Cerebellar cortex (tissue), 1 donor: ENCODE measurements at regions not wholly inside any gene's neighbourhood (a gene's known extent, or its start where the extent isn't known, plus 50 kb on each side); places are given as distances from the start of the nearest gene placed in this dataset.

ENCODE experiments used
- DNase-seq: peaks from one replicate; pipeline ENCODE4 v3.0.0-alpha.2; 2015; ENCODE audit warnings: low spot score

DNA sequence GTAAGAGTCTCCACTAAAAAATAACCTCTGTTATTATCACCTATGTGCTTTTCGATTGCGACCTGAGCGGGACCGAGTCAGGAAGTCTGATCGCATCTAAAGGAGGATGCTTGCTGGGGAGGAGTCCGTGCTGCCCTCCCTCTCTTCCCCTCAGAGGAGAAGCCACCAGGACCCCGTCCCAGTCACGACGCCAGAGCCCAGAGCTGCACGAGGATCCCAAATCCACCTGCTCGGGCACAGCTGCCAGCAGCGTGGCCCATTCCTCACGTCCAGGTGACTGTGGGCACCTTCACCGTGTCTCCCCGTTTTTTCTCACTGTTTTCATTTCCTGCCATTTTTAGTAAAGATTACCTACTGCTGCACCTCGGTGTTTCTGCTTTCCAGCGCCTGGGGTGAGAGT, 390.3 kb downstream of the BRD1 start:
- no peak for DNase-seq

DNA sequence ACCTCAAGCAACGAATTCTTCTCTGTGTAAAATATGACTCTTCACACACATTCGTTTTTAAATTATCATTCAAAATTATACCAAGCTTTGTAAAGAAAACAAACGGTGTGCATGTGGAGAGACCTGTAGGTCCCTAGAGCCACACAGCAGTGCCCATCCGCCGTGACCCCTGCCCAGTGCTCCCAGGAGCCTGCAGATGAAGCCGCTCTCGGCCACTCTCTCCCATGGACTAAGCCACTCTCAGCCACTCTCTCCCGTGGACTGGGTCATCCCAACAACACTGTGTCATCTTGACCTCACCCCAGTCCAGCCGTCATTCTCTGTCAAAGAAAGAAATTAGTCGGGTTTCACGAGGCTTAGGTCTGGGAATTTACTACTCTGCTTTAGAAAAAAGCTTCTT, 391.6 kb downstream of the BRD1 start:
- DNase-seq: no peak

DNA sequence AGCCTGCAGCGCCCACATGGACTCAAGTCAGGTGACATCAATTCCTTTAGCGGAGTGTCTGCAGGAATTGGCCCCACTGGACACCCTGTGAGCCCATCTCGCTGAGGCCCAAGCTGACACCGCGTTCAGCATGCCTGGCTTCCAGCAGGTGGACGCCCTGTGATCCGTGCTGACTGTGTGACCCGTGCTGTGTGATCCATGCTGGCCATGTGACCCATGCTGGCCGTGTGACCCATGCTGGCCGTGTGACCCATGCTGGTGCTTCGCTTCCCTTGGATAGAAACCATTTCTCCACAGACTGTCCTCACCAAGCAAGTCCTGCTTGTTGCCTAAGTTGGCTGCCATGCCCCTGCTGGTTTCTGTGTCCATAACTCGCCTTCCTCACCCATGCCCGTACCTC, 392.1 kb downstream of the BRD1 start:
- no peak for DNase-seq

DNA sequence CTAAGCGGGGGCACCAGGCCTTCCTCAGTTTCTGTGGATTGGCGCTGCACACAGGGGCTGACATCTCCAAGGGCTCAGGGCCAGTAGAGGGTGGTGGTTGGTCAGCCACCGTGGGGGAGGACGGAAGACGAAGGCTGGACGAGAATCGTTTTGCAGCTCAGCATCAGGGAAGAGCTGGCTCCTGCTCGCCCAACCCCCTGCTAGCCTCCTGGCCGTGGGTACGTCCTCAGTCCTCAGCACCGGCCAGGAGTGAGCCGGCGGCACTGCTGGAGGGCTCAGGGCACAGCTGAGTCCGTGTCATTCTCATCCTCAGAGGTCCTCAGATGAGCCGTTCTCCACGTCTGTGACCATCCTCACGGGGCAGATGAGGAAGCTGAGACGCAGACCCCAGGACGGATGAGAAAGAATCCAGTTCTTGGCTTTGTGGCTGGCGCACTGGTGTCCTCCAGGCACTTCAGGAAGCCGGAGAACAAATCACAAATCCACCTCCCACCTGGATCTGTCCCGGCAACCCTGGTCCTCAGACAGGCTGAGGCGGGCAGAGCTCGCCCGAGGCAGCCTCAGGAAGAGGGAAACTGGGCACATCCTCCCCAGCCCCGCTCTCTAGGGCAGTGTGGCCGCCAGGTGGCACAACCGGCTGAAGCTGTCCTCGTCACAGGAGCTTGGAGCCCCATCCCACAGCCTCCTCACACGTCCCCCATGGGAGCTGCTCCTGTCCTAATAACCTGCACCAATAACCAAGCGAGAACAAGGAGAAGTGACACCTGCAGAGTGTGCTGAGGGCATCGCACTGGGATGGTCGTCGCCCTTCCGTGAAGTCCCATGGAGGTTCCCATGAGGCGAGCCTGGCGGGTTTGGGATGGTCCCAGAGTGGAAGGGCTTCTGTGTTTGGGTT, 393.7 kb downstream of the BRD1 start:
- DNase-seq: no peak

DNA sequence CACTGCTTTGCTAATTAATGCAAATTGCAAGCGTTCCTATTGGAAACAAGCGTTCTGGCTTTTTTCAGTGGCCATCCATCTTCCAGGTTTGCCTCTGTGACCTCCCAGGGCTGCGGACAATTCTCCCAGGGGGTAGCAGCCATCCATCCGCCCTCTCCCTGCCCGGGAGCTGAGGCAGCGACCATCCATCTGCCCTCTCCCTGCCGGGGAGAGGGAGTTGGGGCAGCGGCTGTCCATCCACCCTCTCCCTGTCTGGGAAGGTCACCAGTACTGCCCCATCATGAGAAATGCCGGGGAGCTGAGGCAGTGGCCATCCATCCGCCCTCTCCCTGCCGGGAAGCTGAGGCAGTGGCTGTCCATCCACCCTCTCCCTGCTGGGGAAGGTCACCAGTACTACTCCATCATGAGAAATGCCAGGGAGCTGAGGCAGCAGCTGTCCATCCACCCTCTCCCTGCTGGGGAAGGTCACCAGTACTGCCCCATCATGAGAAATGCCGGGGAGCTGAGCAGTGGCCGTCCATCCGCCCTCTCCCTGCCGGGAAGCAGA, 394.7 kb downstream of the BRD1 start:
- DNase-seq: no peak

DNA sequence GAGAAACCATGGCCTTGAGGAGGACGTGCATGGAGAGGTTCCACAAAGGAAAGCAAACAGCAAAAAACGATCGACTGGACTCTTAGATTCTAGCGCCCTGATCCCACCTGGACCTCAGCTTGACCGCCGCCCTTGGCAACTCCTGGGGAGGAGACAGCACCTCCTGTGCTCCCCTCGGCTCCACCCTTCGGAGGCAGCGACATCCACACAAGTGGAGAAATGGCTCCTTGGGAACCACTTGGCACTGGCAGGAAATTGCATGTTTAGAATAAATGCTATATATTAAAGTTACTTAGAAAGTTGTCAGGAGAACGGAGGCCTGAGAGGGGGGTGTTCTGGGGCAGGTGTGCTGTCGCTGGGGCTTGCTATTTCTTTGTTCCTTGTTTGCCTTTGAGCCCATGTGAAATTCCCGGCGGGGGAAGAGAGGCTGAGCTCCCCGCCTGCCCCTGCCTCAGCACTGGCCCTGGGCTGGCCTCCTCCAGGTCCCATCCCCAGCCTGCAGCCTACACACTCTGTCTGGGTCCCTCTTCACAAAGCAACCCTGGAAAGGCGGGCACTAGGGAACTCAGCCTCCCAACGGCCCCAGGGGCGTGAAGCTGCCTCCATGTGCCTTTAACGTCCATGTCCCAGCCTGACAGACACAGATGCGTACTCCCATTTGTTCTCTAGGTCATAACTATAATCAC, 395.3 kb downstream of the BRD1 start:
- DNase-seq: no peak

DNA sequence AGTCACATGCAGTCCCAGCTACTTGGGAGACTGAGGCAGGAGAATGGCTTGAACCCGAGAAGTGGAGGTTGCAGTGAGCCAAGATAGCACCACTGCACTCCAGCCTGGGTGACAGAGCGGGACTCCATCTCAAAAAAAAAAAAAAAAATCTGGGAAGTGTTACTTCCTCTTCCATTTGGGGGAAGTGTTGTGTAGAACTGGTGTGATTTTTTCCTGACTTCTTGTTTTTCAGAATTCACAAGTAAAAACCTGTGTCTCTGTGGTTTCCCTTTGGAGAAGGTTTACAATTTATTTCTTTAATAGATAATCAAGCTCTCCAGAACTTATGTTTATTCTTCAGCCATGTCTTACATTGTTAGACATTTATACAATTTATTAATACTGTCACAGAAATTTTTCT, 396.1 kb downstream of the BRD1 start:
- DNase-seq: no peak

DNA sequence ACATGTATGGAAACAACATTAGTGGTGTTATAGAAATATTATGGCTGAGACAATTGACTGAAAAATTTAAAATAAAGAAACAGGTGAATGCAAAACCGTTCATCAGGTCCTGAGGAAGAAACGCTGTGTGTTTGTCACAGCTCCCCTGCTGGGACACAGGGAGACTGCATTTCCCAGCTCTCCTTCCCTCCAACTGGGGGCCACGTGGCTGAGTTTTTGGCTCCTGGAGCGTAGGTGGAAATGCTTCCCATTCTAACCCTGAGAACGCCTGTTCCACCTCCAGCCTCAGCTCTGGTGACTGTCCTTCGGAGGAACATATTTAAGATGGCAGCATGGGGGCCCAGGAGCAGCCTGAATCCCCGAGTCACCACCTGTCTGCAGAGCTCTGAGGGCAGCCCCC, 398.6 kb downstream of the BRD1 start:
- no peak for DNase-seq

DNA sequence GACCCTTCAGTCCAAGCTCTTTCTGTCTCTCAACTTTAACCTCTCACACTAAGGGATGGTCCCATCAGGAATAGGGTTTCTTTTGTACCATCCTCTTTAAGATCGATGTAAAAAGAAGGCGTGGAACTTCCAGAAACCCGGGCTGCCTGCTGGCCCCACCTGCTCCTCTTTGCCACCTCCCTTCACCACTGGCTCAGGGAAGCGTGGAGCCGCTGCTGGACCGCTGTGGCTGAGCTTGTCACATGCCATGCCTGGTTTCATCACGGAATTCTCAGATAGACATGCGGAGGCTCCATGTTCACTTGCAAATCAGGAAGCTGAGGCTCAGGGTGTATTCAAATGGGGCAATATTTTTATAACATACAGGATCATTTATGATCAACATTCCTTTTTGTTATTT, 399.7 kb downstream of the BRD1 start:
- DNase-seq: no peak

DNA sequence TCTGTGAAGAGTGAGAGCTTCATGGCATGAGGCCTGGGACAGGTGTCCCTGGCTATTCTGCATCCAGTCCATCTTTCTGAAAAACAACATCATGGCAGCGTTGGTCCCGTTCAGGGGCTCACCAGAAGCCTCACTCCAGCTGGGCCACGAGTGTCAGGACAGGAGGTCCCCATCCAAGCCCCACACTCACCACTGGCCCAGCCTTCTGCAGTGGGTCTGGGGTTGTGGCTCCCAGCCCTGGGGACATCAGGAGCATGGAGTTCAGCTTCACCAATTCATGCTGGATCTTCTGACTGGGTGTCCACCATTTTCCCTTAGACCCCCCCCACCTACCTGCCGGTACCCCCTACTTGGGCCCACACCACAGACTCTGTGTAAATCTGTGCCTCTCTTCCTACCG, 400.3 kb downstream of the BRD1 start:
- DNase-seq: no peak

DNA sequence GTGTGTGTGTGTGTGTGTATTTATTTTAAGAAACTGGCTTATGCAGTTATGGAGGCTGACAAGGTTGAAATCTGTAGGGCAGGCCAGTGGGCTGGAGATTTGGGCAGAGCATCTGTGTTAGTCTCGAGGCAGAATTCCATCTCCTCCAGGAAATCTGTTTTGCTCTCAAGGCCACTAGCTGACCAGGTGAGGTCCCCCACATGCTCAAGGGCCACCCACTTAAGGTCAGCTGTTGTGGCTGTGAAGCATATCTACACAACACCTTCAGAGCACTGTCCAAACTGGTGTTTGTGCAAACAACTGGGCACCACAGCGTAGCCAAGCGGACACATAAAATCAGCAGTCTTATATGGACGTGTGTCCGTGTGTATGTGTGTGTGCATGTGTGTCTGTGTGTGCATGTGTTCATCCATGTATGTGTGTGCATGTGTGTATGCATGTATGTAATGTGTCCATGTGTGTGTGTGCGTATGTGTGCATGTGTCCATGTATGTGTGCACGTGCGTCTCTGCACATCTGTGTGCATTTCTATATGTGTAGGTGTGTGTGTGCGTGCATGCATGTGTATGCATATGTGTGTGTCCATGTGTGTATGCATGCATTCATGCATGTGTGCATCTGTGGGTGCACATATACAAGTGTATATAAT, 400.9 kb downstream of the BRD1 start:
- no peak for DNase-seq

DNA sequence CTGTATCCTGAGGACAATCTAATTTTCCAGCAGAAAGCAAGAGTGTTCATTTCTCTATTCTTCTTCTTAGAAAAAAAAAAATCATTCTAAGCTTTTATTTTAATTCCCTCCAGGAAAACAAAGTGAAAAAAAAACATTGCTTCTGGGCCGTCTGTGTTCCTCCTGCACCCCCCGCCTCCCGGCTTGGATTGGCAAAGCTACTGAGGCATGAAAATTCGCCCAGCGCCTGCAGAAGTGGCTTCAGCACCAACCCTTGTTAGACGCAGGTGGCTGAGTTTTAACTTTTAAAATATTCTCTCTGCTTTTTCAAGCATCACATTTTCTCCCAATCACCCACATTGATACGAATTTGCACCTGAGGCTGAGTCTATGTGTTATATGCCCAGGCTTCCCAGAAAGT, 401.6 kb downstream of the BRD1 start:
- no peak for DNase-seq

DNA sequence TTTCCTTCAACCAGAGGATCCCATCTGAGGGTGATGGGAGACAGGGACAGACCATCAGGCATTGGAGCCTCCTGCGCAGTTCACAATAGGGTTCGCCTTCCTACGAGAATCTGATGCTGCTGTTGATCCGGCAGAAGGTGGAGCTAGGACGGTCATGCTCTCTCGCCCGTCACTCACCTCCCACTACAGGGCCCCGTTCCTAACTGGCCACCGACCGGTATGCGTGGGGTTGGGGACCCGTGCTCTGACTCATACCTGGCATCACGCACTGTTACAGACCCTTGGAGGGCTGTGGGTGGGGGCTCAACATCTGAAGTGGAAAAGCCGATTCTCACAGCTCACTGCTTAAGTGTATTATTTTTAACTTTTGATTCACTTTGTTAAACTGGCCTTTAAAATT, 402.3 kb downstream of the BRD1 start:
- DNase-seq: no peak

DNA sequence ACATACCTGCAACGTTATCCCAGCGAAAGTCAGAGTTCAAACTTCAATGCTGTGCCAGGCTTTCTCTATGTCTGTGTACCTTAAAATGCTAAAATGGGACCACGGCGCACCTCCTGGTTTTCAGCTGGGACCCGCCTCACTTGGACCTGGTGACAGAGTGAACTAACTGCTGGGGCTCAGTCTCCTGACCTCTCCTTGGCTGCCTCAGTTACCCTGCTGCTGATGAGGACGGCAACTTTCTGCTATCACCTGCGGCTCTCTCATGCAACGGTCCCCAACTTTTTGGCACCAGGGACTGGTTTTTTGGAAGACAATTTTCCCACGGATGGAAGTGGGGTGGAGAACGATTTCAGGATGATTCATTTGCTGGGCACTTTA, 402.8 kb downstream of the BRD1 start:
- no peak for DNase-seq

DNA sequence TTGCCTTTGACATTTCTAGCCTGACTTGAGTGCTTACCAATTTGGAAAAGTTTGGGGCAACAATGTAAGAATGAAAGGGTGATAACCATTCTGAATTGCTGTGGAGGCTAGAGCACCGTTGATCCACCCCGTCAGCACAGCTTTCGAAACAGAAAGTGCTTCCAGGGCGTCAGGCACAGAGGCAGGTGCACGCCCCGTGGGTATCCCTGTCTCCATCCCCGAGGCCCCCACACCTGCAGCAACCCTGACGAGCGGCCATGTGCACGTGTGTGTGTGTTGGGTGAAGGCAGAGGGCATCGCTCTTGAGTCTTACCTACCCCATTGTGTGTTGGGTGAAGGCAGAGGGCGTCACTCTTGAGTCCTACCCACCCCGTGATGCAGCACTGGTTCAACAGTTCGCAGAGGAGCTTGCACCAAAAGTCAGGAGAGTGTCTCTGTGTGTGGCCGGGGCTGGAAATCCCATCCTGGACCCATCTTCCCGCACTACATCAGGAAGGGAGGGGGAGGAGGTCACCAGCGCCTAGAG, 404.5 kb downstream of the BRD1 start:
- DNase-seq: no peak

DNA sequence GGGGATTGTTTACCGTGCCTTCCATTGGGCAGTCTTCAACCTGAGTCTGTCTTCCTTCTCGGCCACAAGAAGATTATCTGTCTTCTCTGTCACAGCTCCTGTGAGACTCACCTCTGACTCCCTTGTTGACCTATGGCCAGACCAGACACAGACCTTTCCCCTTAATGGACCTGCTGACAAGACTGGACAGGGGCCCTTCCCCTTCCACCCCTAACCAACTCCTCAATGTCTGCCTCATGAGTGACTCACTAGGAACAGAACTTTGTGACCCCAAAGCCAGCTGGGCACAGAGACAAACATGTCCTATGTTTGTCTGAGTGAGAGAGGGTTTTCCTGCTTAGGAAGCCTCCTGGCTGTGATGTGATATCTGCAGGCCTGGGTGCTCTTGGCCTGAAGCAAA, 405.0 kb downstream of the BRD1 start:
- no peak for DNase-seq

DNA sequence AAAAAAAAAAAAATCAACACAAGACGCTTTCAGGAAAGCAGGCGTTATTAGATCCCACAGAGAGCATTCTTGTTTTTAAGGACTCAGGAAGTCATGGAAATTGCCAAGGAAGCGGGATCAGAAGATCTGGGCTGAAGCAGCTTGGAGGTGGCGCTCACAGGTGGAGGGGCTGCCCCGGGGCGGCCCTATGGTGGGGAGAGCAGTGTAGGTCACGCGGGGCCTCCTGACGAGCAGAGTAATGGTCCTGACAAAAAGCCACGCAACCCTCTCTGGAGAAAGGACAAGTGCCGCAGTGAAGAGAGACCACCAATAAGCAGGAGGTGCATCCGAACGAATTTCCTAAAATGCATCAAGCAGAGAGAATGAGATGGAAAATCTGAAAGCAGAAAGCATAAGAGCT, 407.0 kb downstream of the BRD1 start:
- DNase-seq: no peak

DNA sequence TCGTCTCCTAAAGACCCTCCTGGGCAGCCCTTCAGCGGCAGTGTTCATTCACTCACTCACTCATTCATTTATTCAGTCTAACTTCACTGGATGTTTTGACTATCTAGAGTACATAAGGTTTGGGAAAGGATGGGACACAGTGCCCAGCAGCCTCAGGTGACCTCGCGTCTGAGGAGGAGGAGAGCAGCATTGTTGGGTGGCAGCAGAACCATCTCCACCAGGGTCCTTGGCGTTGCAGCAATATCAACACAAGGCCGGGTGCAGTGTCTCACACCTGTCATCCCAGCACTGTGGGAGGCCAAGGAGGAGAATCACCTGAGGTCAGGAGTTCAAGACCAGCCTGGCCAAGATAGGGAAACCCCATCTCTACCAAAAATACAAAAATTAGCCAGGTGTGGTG, 408.0 kb downstream of the BRD1 start:
- no peak for DNase-seq

DNA sequence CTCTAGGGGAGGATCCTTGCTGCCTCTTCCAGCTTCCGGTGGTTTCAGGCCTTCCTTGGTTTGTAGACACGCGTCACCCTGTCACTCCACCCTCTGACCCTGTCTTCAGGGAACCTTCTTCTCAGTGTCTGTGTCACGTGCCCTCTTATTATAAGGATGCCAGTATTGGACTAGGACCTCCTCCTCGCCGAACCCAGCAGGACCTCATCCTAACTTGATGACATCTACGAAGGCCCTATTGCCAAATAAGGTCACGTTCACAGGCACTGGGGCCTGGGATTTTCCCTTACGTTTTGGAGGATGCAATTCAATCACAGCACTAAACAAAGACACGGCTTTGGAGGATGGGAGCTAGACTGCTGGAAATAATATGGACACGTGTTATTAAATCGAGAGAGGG, 408.7 kb downstream of the BRD1 start:
- no peak for DNase-seq

DNA sequence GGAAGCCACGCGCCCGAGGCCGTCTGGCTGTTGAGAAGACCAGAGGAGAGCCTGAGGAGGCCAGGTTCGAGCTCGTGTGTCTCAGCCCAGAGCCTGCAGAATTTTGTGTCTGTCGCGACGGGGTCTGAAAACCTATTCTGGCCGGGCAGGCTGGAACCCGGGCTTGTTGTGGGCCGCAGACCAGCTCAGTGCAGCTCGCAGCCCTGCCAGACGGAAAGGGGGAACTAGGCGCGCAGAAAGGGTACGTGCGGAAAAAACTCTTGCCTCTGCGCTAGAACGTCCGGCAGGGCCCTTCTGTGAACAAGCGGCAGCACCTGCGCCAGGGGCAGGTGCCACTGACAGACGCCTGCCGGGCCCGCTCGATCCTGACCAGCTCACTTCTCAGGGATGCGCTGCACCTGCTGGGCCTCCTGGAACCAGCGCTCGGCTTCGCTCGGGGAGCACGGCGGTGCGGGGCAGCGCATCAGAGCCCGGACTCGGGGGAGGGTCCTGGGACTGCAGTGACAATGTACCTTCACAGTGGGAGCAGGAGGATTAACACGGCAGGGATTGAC, 409.3 kb downstream of the BRD1 start:
- no peak for DNase-seq

DNA sequence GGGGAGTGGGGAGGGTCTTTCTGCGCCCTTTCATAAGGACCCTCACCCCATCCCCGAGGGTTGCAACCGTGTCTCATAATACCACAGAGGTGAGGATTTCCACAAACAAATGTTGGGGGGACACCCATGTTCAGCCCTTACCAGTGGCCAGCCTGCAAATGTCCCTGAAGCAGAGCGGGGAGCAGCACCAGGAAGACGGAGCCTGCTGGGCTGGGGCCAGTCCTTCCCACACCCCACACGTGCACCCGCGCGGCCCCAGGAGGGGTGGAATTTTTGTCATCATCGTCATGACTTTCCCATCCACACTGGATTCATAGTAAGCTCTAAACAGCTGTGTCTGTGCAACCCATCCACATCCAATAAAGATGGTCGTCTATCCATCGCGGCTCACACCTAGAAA, 409.8 kb downstream of the BRD1 start:
- DNase-seq: no peak

DNA sequence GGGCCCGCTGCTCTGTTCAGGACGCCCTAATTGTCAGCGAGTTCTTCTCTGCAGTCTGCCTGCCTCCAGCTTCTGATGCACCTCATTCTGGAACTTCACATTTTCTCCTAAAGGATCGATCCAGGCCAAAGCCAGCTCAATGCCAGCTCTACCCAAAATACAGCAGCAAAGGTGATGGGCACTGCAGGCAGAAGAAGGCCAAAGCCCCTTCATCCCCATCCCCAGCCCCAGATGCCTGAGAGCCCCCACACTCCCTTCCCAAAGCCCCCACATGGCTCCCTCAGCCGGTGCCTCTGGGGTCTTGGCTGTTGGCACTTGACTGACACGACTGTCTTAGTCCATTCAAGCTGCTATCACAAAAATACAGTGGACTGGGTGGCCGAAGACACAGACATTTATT, 410.3 kb downstream of the BRD1 start:
- DNase-seq: no peak
